ENCODE measurements at regions not wholly inside any gene's neighbourhood (a gene's known extent, or its start where the extent isn't known, plus 50 kb on each side); places are given as distances from the start of the nearest gene placed in this dataset.
A peak's percentile ranks its signal among the peaks of the same experiment; 100 is the strongest.

DNA sequence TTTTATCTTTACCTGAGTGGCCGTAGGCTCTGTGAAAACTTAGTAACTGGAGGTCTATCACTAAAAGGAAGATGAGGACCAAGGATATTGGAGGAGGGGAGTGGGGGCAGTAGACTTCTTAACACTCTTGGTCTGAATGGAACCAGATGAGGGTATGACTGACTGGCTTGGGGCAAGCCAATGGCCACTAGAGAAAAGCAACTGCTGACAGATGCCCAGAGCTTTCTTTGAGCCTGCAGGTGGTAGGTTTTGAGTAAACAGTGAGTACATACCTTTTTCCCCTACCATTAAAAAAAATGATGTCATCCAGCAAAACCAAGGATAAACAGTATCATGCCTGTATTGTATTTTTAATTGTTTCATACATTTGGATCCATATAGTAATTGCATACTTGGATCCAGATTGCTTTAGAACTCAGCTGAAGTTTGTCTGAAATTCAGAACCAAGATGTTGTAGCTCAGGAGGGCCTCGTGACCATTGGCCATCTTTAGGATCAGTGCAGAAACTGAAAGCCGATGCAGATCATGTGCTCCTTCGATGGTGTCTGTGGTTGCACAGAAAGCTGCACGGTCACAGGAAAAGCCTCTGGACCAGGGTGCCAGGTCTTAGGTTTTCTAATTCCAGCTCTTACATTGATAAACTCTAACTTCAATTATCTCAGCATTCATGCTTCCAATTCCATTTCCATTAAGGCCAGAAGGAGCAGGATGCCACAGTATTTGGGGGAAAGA is 131.0 kb downstream of the PDGFRA start:
- DNase-seq (ENCODE audit: low spot score), result no peak

- no peak for DNase-seq (ENCODE audit: low spot score)
Observed at GRCh38 chr4:54363037-54363436, 133.9 kb downstream of the PDGFRA start.

DNA sequence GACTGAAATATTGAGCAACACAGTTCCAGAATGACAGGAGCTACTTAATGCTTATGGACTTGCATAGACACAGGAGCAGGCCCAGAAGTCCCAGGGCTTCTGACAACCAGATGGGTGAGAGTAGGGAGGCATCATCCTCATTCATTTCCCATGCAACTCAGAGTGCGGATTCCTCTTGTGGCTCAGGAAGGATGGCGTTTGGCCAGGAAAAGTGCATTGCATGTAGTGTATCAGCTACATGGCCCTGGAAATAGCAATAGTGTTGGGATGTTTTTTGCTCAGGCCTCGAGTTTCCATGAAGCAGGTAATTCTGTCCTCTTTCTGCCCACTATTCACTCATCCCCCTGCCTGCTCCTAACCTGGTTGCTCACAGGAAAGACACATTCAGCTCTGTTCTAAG is 136.6 kb downstream of the PDGFRA start:
- no peak for DNase-seq (ENCODE audit: low spot score)

GRCh38 chr4:54367059-54367458 is 138.0 kb downstream of the PDGFRA start:
- no peak for DNase-seq (ENCODE audit: low spot score)

GRCh38 chr4:54368281-54369265 is 139.5 kb downstream of the PDGFRA start:
- DNase-seq (ENCODE audit: low spot score), result no peak

DNA sequence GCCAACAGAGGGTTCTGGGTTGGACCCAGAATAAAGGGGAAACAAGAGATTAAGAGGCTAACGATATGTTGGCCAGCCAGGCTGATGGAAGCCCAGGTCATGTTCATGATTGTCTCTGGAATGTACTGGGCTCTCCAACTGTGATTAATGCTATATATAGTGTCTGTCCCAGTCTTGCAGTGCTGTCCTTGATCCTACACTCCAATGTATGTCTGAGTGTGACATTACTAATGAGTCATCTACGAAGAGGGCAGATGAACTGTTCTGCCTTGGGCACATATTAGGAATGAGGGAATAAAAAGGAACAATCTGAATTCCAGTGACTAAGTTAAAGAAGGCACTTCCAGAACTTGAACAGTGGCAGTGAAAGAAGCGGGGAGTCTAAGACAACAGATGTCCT is 142.1 kb downstream of the PDGFRA start:
- DNase-seq (ENCODE audit: low spot score), result peak; percentile 18

DNA sequence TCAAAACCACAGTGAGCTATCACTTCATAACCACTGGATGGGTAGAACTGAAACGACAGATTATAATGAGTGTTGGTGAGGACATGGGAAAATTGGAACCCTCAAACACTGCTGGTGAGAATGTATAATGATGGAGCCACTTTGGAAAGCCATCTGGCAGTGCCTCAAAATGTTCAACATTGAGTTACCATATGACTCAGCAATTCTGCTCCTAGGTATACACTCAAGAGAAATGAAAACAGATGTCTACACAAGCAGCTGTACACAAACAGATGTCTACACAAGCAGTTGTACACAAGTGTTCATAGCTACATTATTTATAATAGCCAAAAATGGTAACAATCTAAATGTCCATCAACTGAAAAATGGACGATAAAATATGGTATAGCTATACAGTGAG is 143.9 kb downstream of the PDGFRA start:
- DNase-seq (ENCODE audit: low spot score), result no peak

GRCh38 chr4:54373718-54374210 is 144.7 kb downstream of the PDGFRA start:
- no peak for DNase-seq (ENCODE audit: low spot score)

DNA sequence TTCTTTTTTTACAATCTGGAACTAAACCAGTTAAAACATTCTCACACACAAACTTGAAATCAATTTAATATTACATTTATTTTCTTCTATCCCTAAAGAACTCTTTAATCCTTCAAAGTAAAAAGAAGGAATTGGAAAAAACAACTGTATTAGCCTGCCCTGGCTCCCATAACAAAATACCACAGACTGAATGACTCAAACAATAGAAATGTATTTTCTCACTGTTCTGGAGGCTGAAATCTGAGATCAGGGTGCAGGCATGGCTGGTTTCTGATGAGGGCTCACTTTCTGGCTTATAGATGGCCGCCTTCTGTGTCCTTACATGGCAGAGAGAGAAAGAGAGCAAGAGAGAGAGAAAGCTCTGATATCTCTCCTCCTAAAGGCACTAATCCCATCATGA is 149.4 kb downstream of the PDGFRA start:
- DNase-seq (ENCODE audit: low spot score), result no peak

GRCh38 chr4:54384152-54384551 is 155.1 kb downstream of the PDGFRA start:
- no peak for DNase-seq (ENCODE audit: low spot score)

DNA sequence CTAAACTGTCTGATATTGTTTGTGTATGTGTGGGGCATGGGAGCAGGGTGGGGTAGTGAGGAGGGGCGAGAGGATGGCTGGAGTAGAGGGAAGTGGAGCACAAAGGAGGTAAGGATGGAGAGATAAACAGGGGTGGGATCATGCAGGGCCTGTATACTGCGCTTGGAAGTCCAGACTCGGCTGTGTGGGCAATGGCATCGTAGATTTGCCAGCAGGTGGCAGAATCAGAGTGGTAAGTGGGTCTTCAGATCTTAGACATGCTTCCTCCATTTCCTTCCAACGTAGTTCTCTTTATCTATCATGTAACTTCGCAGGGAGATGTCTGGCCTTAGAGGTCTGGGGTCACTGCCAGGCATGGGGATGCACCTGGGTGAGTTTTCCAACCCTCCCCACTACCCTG is 155.5 kb downstream of the PDGFRA start:
- peak; percentile 47 for DNase-seq (ENCODE audit: low spot score)

DNA sequence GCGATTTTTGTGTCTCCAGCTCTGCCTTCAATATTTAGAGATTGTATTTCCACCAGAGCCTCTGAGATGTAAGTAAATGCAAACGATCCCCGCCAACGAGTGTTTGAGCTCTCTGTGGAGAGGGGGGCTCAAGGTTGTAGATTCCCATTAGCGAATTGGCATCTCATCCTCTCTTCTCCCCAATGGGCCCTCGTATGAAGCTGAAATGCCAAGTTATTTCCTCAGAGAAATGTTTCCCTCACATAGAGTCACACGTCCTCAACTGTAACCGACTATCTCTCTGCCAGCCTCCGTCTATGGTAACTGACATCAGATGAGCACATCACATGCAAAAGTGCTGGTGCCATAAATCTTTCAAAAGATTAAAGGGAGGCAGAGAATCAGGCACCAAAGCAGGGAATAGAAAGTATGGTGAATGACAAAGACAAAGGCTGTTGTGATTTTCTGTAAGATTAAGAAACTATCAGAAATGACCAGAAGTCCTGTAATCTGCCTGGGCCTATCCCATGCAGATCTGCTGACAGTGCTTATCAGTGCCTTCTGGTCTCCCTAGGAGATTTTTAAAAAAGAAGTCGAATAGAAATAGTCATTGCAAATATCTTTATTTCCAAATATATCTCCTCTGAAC is 157.1 kb downstream of the PDGFRA start:
- DNase-seq (ENCODE audit: low spot score), result no peak

GRCh38 chr4:54386693-54387092 is 157.6 kb downstream of the PDGFRA start:
- no peak for DNase-seq (ENCODE audit: low spot score)

DNA sequence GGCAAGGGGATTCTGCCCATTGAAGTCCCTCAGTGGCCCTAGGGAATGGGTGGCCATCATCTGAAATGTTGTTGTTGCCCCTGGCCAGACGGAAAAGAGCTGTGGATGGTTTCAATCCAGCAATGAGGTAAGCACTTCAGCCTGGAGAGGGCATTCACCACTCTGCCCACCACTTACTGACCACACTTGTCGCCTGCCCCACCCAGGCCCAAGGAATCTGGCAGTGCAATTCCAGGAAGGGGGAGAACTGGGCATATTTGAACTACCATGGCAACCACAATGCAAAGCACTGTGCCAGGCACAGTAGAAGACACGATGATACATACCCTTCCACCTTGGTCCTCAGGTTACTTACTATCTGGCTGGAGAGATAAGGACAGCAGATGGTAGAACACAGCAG is 161.6 kb downstream of the PDGFRA start:
- no peak for DNase-seq (ENCODE audit: low spot score)

- no peak for DNase-seq (ENCODE audit: low spot score)
Observed at GRCh38 chr4:54391104-54391503, 162.0 kb downstream of the PDGFRA start.

DNA sequence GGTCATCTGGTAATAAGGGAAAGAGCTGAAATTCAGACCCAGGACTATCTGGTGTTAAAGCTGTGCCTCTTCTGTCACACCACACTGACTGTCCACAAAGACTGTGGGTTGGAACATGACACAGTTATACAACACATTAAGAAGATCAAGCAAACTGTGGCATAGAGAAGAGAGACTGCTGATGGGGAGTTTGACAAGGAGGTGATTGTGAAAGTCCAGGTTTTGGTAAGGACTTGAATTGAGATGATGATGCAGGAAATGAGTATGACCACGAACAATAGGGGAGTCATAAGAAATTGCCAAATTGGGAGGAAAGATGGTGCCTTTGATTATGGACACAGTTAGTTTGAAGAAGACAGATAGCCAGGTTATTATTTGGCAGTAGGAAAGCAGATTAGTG is 163.4 kb downstream of the PDGFRA start:
- no peak for DNase-seq (ENCODE audit: low spot score)

GRCh38 chr4:54393243-54393642 is 164.2 kb downstream of the PDGFRA start:
- no peak for DNase-seq (ENCODE audit: low spot score)

DNA sequence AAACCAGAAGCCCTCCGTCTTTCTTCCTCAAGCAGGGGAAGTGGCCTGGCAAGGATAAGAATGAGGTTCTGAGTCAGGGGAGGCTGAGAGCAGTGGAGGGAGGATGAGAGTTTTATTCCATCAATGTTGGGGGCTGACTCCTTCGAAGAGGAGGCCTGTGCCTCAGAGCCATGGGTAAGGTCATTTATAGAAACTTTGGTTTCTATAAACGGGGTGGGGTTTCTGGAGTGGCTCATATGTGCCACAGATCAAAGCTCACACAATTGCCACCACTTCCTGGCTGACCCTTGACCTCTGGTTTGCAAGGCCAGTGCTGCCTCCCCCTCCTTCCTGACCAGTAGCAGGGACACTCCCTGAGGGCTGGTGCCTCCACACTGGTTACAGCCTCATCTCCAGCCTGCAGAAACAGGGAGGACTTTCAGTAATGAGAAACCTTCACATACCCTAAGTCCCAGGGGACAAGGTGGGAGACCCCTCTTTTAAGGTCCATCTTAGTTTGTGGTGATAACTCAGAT is 166.0 kb downstream of the PDGFRA start:
- DNase-seq (ENCODE audit: low spot score), result no peak

DNA sequence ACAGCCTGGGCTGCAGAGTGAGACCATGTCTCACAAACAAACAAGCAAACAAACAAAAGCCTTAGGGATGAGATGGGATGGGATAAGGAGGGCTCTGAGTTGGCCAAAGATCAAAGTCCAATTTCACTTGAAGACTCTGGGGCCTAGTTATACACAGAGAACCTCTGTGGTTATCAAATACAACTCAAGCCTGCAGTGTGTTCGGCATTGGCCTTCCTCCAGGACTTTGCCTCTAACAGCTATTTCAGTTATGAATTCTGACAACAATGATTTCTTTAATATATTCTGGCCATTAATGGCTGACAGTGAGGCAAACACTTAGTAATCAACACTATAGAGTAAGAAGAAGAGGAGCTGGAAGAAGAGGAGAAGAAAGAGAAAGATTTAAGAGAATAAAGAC is 171.1 kb downstream of the PDGFRA start:
- peak; percentile 73 for DNase-seq (ENCODE audit: low spot score)

DNA sequence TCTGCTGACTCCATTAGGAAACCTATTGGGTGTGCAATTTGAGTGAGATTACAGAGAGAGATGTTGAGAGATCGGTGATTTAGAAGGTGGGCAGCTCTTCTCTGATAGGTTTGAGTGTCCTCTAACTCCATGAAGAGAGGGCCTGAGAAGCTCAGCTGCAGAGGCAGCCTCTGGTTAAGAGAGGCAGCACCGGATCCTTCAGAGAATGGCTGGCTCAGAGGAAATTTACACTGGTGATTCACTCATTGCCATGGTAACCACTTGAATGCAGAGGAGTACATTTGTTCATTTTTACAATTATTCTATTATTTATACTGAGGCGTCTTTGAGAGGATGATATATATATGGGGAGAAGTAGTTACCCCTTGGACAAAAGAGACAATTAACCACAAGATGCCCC is 171.7 kb downstream of the PDGFRA start:
- DNase-seq (ENCODE audit: low spot score), result peak; percentile 92

GRCh38 chr4:54402880-54403480 is 173.9 kb downstream of the PDGFRA start:
- DNase-seq (ENCODE audit: low spot score), result no peak

Measured in COLO829 (cell line).